HT1080 (cell line): ENCODE measurements at regions not wholly inside any gene's neighbourhood (a gene's known extent, or its start where the extent isn't known, plus 50 kb on each side); places are given as distances from the start of the nearest gene placed in this dataset.

Source experiments
- DNase-seq: peaks from one replicate; pipeline ENCODE4 v3.0.0-alpha.2; 2015; ENCODE audit warnings: low read depth

DNA sequence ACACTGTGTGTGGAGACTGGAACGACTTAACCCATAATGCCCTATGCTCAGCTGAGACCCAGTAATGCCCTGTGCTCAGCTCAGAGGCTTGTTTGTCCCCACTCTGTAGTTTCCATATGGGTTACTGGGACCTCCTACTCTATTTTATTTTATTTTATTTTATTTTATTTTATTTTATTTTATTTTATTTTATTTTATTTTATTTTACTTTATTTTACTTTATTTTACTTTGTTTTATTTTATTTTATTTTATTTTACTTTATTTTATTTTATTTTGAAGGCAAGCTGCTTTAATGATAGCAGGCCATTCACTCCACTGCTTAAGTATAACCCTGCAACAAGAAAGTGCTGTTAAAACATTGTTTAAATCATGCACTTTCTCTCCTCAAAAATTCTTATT, 603.4 kb upstream of the JAG1 start:
- DNase-seq, result no peak

DNA sequence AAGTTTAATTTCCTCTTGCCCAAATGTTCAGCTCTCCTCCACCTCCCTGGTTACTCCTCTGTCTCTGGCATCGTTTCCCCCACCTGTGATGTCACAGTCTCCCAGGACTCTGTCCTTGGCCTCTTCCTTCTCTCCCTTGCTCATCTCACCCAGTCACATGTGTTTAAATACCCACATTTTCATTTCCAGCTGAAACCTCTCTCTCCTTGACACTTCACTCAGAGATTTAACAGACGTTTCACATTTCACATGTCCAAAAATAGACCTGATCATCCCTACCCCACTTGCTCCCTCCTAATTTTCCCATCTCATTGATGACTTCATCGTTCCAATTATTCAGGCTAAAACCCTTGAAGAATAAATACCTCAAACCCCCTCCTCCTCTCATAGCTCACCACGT, 604.1 kb upstream of the JAG1 start:
- DNase-seq, result no peak

DNA sequence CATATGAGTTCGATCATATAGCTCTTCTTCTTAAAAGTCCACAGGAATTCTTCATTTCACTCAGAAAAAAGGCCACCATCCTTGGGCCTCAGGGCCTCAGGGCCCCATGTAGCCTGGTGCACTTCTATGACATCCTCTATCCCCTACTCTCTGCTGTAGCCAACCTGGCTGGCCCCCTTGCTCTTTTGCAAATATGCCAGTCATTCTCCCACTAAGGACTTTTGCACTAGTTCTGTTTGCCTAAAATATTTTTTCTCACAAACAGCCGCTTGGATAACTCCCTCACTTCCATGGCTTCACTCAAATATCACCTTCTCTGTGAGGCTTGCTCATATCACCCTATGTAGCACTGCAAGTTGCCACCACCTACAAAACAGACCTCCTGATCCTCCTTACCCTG, 604.7 kb upstream of the JAG1 start:
- DNase-seq, result no peak

DNA sequence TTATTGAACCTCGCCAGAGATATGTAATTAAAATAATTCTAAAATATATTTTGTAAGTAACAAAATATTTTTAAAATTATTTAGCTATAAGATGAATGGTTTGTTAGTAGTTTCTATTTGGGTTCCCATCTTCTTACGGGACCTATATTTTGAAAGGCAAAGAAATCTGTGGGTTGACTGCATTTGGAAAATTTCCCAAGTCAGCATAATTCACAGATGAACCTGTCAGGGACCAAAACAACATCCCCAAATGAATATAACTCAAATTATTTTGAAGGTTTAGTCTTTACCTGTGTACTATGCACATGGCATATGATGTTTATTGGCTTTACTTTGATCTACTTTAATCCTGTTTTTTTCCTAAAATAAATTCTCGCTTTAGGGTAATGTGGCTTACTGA, 607.4 kb upstream of the JAG1 start:
- DNase-seq, result no peak

DNA sequence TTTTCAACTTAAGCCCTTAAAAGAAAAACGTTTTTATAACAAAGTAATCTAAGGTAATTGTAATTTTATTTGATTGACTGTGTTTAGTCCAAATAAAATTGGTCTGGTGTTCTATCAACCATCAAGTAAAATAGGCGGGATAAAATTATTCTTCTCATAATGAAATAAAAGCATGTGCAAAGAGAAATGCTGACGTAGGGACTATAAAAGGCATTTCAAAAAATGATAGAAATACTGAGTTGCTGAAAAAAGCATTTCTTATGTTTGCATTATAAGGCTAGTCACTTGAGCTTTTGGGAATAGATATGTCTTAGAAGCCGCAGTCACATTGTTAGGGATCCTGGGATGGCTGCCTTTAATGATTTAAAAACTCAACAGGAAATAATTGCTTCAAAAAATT, 608.0 kb upstream of the JAG1 start:
- DNase-seq, result no peak

DNA sequence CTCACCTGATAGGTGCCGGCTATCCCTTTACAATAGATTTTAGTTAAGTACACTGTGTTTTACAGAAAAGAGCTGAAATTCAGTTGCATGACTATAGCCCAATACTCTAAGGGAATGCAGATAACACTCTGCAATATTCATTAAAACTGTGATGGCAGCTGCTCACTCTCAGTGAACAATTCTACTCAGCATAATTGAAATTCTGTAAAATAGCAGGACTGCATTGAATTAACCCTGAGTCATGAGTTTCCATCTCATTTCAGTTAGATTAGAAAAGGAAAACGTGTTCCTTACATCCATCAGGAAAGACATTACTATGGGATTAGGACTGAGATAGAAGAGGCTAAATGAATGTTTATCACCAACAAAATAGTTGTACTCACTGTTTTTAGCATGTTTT, 613.3 kb upstream of the JAG1 start:
- no peak for DNase-seq

DNA sequence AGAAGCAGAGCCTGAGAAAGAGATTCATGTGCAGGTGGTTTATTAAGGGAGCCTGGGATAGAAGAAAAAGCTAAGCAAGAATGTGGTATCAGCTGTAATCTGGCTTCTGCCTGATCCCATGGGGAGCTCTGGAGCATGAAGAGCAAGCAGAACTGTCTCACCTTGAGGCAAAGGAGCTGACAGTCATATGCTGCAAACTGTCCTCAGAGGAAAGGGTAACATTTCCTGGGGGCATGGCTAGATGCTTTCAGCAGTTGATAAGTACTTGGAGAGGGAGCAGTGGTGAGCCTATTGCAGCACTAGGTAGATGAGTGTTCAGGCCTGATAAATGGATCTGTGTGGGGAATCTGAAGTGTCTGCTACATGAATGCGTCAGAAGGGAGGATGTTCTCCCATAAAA, 621.5 kb upstream of the BTBD3 start:
- DNase-seq, result no peak

DNA sequence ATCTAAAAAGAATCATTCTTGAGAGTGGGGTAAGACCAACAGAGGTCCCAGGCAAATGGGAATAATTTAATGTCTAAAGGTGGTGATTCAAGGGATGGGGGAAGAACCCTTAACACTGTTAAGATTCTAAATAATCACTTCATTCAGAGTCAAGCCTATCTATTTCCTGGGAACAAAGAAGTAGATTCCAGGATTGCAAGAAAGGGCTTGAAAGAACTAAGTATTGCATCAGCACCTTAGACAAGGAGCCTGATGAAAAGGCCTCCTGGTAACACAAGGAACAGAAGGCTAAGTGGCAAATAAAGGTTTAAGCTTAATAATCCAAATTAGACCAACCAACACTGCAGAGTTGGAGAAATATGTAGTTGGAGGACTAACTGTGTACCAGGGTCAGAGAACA, 620.7 kb upstream of the BTBD3 start:
- DNase-seq, result no peak

DNA sequence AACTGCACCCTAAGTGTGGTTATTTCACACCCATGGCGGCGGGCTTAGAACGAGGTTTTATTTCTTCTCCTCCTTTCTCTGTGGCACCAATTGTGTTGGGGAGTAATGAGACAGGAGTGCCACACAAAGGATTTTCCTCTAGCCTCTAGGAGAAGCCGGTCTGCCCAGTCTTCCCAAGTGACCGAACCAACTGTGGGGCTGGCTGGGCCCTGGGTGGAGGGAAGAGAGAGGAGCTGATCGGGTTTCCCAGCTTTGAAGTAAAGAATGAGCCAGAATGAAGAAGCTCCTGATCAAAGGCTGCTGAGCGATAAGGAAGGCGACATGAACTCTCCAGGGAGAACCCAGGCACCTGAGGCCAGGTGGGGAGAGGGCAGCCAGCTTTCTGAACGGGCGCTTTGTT, 616.0 kb upstream of the BTBD3 start:
- no peak for DNase-seq

DNA sequence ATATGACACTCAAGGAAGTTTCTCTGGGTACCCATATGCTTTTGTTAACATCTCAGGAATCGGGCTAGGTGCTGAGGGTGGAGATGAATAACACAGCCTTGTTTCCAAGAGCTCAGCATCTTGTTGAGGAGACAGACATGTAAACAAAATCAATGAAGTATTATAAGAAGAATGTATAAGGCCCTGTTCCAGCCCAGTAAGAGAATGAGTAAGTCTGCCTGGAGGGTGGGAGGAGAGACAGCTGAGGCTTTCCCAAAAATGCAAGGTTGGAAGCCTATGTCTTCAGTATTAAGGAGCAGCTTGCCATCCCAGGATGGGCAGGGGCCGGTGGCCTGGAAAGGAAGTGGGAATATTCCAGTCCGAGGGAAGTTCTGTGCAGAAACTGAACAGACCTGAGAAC, 615.3 kb upstream of the BTBD3 start:
- DNase-seq, result no peak

DNA sequence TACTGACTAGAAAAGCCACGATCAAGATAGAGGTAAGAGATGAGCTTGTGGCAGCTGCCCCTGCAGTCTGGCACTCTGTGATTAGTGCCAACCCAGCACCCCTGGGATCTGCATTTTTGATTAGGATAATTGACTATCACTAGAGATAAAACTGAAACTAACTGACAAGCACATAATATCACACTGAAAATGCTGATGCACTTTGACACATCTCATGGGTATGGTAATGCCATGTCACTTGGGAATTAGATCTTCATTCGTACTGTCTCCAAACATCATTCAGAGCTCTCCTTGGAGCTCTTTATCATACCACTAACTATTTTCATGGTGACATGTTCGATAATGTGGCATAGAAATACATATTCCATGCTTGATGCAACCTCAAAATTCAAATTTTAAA, 612.9 kb upstream of the BTBD3 start:
- DNase-seq, result no peak

DNA sequence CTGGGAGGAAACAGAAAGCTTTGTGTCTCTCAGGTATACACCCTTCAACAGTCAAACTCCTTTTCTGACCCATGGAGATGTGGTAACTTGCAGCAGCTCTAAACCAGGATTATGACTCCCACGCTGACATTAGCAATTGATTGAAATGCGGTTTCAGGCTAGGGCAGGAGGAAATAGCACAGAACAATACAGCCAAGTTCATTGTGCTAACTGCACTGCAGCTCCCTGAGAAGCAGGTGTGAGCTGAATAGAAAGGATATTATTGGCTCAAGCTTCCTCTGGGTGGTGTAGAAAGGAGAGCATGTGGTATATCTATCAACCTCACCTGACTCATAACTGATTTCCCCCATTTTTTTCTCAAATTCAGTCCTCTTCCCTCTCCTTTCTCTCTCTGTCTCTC, 612.3 kb upstream of the BTBD3 start:
- DNase-seq, result no peak

DNA sequence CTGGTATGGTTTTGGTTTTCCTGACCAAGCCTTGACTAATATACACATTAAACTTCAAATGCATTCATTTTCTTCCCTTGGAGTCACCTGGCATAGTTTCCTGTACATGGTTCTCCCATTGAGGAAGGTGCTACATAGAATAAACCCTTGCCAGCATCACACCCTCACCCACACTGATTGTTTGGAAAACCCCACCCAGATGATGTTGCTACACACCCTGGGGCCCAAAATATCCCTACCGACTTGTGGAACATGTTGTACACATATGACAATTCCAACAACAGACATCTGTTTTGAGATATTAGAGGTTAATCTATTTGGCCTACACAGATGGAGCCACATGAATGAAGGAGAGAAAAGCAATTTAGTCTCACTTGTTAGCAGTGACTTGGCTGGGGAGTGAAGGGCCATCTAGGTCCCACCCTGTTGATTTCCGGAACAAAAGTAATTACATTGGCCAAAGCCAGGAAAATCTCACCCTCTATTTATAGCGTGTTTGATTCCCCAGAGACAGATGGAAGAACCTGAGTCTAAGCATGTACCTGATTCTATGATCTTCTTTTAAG, 606.0 kb upstream of the BTBD3 start:
- DNase-seq, result no peak

DNA sequence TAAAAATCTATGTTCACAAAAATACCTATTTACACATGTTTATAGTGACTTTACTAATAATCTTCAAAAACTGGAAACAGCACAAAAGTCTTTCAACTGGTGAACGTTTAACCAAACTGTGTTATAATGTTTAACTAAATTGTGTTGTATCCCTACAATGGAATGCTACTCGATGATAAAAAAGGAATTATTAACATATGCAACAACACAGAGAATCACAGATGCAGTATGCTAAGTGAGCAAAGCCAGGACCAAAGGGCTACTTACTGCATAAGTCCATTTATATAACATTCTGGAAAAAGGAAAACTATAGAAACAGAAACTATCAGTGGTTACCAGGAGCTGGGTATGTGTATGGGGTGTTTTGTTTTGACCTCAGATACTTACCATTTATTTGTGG, 602.2 kb upstream of the BTBD3 start:
- no peak for DNase-seq

DNA sequence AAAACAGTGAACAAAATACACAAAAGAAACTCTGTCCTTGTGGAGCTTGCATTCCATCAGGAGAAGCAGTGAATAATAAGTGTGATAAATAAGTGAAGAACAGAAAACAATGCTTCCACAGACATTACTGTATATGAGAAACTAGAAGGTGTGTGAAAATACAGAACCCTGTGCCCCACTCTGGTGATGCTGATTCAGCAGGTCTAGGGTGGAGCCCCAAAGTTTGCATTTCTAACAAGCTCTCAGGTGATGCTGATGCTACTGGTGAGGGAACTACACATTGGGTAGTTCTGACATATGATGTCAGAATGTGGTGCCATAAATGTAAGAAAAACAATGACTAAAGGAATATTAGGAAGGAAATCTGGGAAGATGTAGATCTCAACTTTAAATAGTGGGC, 601.4 kb upstream of the BTBD3 start:
- no peak for DNase-seq

DNA sequence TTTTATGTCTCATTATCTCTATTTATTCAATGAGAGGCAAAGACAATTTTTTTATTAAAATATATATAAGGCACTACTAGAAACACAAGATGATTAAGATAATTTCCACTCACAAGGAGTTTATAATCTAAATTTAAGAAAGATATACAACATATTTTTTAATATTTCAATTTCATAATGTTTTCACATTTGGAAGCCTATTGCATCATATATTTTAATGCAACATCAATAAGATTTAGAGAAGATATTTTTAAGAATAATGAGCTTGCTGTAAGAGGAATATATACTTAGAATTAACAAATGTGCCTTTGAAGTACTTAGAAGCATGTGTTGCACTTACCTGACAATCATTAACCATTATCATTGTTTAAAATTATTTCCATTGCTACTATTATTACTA, 597.7 kb upstream of the BTBD3 start:
- DNase-seq, result no peak

DNA sequence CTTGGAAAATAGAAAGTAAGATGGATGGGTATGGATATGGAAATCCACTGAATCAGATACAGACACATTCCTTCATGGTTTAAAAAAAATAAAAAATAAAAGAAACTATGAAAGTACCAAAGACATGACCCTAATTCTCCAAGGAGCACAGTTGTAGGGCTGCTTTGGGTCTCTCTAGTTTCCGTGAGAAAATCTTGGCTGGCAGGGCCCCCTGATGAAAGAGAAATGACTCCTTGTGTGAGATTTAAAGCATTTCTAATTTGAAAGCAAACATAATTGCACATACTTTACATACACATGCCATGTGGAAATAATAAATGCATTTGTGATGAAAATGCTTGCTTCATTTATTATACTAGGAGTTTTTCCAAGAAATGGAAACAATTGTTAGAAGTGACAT, 593.9 kb upstream of the BTBD3 start:
- no peak for DNase-seq

DNA sequence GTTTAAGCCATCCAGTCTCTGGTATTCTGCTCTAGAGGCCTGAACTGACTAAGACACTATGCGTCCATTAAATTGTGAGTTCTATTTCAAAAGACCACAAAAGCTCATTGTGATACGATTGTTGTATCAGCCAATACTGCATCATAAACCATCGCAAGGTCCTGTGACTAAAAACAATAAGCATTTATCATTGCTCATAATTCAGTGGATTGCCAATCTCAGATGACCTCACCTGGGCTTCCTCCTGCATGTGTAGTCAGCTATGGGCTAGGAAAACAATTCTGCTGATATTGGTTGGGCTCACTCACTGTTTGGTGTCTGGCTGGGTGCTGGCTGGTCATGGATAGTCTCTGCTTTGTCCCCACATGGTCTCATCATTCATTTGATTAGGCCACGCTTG, 592.7 kb upstream of the BTBD3 start:
- peak; percentile 44 for DNase-seq

DNA sequence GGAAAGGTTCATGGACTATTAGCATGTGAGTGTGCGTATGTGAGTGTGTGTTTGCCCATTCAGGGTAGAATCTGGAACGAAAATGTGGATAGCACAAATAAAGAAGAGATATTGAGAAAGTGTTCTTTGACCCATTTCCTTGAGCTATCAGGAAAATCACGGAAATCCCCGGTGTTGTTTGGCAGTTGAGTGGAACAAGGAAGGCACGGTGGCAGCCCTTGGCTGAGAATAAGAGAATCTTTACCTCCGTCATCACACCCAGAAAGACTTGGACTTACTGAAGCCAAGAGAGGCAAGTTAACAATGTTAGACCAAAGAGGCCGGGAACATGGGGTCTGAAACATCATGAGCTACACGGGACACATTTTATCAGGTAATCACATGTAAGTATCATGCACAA, 588.9 kb upstream of the BTBD3 start:
- DNase-seq, result no peak

DNA sequence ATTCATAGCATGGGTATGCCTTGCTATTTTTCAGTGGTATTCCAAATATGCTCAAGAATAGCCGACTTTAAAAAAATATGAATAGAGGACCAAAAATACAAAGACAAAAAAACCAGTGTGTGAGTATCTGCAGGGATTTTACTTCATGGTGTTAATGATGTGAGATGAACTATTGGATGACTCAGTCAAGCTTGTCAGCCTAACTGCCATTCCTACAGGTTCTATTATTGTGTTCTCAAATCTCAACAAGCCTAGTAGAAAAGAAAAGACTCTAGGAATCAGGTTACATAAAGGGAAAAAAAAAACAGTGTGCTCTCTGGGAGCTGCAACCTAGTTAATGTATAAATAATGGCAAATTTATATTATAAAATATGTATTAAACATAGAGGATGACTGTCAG, 588.4 kb upstream of the BTBD3 start:
- DNase-seq, result peak; percentile 27

DNA sequence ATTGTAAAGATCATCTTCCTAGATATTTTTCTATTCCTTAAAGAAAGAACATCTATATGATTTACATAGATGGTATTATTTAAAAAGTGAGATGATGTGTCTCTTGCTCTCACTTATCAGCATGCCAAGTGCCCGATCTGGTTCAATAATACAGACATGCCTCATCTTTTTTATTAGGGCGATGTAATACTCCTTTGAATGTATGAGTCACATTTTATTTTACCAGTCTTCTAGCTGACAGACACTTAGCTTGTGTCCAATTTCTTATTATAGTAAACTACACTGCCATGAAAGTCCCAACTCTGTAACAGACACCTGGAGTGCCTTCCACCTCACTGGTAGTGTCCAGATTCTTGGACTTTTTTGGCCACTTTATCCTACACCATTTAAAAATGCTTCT, 586.6 kb upstream of the BTBD3 start:
- DNase-seq, result peak; percentile 65

DNA sequence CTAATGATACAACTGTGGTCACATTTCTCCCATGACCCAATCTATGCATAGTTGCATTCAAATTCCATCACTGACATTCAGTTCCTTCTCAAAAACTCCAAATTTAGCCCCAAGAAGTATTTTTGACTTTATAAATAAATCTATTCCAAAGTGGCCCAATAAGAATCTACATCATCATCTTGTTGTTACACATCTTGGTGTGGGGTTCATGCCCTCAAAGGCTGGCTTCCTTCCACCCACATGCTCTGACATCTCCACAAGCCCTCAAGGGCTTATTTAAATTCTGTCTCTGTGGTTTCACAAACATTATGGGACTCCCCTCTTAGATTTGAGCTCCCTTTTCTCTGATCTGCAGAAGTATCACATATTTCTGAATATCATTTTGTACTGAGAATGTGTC, 585.3 kb upstream of the BTBD3 start:
- no peak for DNase-seq

DNA sequence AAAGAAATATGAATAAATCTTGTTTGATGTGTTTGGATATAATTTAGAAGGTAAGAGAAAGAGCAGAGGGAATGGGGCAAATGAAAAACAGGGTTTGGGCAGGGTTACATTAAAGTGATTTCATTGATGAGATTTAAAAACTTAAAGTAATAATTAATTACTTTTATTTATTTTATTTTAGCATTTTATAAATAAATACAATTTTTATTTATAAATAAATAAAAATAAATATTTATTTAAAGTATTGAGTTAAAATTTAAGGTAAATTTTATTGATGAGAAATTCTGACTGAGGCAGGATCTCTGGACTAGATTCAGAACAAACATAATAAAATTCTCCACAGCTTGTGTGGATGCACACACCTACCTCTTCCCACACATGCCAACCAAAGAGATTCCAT, 584.1 kb upstream of the BTBD3 start:
- no peak for DNase-seq

DNA sequence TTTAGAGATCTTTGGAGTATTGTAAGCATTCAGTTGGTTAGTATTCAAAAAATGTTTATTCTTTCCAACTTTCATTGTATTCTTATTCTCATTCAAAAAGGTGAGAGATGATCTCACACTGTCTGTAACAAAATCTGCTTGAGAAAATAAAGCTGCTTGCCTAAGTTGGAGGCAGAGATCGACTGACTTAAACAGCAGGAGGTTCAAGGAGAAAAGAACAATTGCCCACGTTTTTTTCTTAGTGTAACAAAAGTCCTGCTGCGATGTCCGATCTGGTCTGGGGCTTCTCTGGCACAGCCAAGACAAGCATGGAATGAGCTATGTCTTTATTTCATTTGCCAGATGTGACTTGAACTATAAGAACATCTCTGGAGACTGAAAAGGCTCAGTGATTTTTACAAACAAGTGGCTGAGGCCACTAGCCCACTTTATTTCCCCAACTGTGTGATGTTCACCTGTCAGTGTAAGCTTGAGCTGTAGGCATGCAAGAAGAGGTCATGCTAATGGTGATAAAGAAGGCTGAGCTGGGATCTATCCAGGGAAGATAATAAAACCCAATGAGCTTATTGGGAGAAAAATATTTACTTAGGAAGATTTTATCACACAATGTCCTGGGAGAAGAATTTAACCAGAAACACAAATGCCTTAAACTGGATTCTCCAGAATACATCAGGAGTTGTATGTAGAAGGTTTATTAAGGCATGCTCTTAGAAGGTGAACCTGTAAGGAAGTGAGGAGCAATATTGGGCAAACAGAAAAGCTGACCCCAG, 580.1 kb upstream of the BTBD3 start:
- no peak for DNase-seq
